GM18498 (cell line): ENCODE measurements at regions not wholly inside any gene's neighbourhood (a gene's known extent, or its start where the extent isn't known, plus 50 kb on each side); places are given as distances from the start of the nearest gene placed in this dataset.
A peak's percentile ranks its signal among the peaks of the same experiment; 100 is the strongest.
"Not testable (repeated sequence)": the region's sequence is repeated elsewhere in the genome, so short reads cannot be mapped to it uniquely, and the experiment has no call there.

Experiments
- ATAC-seq: cut with Tn5 transposase; IDR thresholded peaks from one replicate; pipeline ENCODE4 v1.9.1; 2021; ENCODE audit warnings: mild to moderate bottlenecking, moderate library complexity; ENCODE audit not compliant: unreplicated experiment

DNA sequence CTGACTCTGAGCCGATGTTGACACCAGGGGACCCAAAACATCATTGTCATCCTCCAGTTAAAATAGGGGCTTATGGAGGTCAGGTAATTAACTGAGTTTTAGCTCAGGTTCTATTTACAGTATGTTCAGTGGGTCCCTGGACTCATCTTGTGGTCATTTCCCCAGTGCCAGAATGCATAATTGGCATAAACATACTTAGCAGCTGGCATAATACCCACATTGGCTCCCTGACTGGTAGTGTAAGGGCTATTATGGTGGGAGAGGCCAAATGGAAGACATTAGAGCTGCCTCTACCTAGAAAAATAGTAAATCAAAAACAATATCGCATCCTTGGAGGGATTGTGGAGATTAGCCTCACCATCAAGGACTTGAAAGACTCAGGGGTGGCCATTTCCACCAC, 350.9 kb downstream of the C12orf75 start:
- no peak for ATAC-seq

DNA sequence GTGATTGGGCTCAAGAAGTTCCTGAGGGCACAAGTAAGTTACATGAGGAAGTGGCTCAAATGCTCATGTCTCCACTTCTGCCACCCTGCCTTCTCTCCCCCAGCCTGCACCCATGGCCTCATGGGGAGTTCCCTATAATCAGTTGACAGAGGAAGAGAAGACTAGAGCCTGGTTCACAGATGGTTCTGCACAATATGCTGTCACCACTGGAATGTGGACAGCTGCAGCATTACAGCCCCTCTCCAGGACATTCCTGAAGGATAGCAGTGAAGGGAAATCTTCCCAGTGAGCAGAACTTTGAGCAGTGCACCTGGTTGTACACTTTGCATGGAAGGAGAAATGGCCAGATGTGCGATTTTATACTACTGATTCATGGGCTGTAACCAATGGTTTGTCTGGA, 352.3 kb downstream of the C12orf75 start:
- not testable (repeated sequence) for ATAC-seq

GRCh38 chr12:105683836-105684235, 353.3 kb downstream of the C12orf75 start:
- not testable (repeated sequence) for ATAC-seq

DNA sequence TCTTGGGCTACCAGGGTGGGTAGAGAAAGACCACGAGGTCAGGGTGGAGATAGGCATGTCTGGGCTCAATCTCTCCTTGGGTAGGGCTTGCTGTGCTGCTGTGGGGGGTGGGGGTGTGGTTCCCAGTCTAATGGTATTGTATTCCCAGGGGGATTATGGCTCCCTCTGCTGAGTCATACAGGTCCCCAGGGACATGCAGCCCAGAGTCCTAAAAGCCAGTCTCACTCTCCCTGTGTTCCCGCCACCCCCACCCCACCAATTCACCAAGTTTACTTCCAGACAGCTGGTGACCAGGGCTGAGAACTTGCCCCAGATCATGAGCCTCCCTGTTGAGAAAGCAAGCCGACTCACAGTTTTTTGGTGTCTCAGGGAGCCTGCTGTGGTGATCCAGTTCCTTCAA, 367.6 kb downstream of the C12orf75 start:
- ATAC-seq, result no peak

- no peak for ATAC-seq
Measured at GRCh38 chr12:105699209-105699608, 368.7 kb downstream of the C12orf75 start.

- no peak for ATAC-seq
Measured at GRCh38 chr12:105704787-105705186, 374.3 kb downstream of the C12orf75 start.

- no peak for ATAC-seq
Measured at GRCh38 chr12:105705235-105705634, 374.7 kb downstream of the C12orf75 start.

DNA sequence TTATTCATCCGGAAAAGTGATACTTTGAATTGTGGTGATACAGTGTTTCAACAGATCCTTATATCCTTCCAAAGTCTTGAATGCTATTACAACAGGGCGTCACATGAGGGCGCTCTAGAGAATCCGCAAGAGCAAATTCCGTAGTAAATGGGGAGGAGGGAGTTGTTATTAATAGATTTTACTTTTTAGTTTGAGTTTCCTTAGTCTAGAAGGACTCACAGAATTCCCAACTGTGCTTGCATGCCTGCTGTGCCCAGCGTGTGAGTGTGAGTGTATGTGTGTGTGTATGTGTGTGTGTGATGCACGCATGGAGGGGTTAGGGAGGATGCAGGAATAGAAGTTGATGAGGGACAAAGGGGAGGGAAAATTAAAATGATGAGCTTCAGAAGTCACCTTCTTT, 375.3 kb downstream of the C12orf75 start:
- no peak for ATAC-seq

GRCh38 chr12:105706321-105706972, 376.0 kb downstream of the C12orf75 start:
- ATAC-seq, result no peak

GRCh38 chr12:105706973-105707334, 376.5 kb downstream of the C12orf75 start:
- no peak for ATAC-seq

- no peak for ATAC-seq
Measured at GRCh38 chr12:105713606-105714305, 383.3 kb downstream of the C12orf75 start.

- ATAC-seq, result no peak
Measured at GRCh38 chr12:105716621-105717020, 386.1 kb downstream of the C12orf75 start.

DNA sequence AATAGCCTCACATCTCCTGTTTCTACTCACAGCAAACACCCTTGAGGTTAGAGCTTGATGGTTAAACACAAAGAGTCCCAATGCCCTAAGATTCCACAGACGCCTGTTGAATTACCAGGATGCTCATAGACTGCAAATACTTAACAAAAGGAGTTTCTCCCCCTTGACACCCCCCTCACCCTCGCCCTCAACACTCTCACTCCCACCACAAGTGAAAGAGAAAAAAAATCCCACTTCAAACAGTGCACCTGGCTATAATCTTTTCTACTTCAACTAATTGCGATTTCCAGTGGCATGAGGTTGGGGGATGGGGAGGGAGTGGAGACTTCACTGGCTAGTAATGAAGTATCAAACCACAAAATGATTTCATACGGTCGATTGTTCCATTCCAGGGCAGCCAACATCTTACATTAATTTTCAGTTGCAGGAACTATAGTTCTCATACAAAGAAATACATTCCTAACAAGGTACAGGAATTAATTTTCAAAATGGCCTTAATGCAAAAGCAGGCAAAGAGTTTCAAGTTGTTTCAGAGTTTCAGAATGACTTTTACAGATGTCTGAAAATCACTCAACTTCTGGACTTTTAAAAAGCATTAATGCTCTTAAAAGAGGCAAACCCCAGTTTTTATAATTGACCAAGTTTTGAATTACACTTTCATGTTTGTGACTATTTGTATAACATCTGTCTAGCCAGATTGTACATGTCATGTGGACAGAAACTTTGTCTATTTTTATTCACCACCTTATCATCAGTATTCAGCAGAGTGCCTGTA, 390.7 kb downstream of the C12orf75 start:
- peak; percentile 65 for ATAC-seq

DNA sequence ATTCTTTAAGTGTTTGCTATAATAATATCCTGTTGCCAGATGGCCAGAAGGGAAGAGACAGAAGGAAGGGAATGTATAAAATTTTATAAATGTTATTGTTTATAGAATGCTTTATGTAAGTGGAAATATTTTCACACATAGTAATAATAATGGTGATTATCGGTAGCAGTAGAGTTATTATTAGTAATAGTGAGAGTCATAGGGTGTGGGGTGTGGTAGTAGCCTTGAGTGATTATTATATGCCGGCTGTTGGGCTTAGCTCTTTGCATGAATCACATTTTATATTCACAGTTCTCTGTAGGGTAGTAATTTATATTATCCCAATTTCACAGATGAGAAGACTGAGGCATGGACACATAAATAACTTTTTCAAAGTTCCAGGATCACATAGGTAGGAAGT, 391.4 kb downstream of the C12orf75 start:
- no peak for ATAC-seq

GRCh38 chr12:105723066-105723465, 392.6 kb downstream of the C12orf75 start:
- no peak for ATAC-seq

- no peak for ATAC-seq
Measured at GRCh38 chr12:105723494-105723893, 393.0 kb downstream of the C12orf75 start.

DNA sequence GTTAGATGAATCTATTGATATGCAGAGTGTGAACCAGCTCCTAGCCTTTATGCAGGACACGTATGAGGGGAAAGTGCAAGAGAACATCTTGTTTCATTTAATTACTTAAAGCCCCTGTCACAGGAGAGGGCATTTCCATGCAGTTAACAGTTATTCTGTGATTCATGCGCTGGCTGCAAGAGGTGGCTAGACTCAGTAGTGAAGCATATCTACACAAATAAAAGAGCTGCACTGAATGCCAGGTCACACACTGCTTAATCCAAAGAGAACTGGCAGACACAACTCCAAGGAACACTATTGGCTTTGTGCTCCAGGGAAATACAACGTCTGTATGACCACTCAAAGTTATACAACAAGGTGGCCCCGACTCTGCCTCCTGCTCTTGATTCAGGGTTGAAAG, 394.1 kb downstream of the C12orf75 start:
- ATAC-seq, result no peak

DNA sequence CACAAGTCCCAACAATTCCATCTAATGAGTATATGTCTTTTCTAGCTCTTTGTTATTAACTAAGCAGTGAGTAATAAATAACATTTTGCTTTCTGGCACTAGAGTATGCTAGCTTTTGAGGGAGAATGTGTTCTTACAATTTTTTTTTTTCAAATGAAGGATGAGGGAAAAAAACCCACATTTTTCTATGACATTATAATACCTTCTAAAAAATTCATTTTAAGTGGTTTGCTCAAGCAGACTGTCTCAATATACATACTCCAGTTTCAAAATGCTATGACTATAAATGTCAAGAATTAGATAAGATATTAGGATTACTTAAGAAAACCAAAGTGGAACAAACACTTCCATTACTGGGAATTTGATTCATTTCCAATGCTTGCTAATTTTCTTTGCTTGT, 394.6 kb downstream of the C12orf75 start:
- ATAC-seq, result no peak

- no peak for ATAC-seq
Measured at GRCh38 chr12:105729181-105729771, 398.8 kb downstream of the C12orf75 start.

DNA sequence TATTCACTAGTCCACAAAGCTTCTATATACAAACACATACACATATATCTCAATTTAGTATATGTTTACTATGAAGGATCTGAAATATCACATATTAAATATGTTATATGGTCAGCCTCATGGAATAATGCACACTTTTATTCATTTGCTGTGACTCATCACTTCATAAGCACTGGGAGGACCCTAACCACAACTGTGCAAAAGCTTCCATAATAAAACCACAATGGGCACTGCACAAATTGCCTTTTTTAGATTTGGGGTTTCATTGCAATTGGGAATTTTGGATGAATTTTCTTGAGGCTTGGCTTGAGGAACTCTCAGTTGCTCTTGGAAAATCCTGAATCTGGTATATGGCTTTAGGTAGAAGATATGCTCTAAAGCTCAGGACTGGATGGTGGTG, 399.4 kb downstream of the C12orf75 start:
- ATAC-seq, result no peak

GRCh38 chr12:105733579-105733978, 403.1 kb downstream of the C12orf75 start:
- ATAC-seq, result no peak

DNA sequence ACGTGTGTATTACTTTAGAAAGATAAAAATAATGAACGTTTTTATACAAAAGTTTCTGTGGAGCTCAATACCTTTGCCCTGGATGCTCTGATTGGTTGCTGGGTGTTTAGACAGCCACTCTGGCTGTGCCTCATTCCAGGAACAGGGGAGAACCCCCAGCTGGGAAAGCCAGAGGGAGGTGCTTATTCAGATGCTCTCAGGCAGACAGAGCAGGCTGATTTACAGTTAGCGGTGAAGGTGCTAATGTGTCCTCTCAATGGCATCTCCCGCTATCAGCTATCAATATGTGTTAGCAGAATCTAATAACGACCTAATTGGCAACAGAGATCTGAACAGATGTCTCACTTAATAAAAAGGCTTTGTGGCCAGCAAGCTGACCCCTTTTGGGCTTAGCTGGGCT, 402.3 kb downstream of the NUAK1 start:
- no peak for ATAC-seq
